Tibial artery (tissue), 4 donors: ENCODE measurements at regions not wholly inside any gene's neighbourhood (a gene's known extent, or its start where the extent isn't known, plus 50 kb on each side); places are given as distances from the start of the nearest gene placed in this dataset.

ENCODE experiments used
- DNase-seq, 2 donors: peaks; one replicate each; pipeline ENCODE4 v3.0.0-alpha.2; 2019
- H3K27ac ChIP-seq, 2 donors: fragments of 200-600 bp; sonication (generic) in 1 of 2; 1 replicate in 1 of 2; 2 replicates in 1 of 2; pipeline ENCODE4 v1.5.1; 2018 to 2019; ENCODE audit warnings: mild to moderate bottlenecking in 1 of 2
- H3K27me3 ChIP-seq, 2 donors: fragments of 200-600 bp; sonication (generic) in 1 of 2; one replicate each; pipeline versions ENCODE4 v1.5.1 to v1.6.0; 2016 to 2019
- H3K36me3 ChIP-seq, 3 donors: fragments of 200-600 bp; sonication (generic) in 2 of 3; one replicate each; pipeline ENCODE4 v1.5.1; 2016 to 2019; ENCODE audit warnings: mild to moderate bottlenecking in 2 of 3
- H3K4me1 ChIP-seq, 4 donors: fragments of 200-600 bp; sonication (generic) in 2 of 4; 1 replicate in 3 of 4; 2 replicates in 1 of 4; pipeline ENCODE4 v1.5.1; 2016 to 2019
- H3K4me3 ChIP-seq, 2 donors: fragments of 200-600 bp; sonication (generic) in 1 of 2; 1 replicate in 1 of 2; 2 replicates in 1 of 2; pipeline ENCODE4 v1.5.1; 2018 to 2019; ENCODE audit warnings: mild to moderate bottlenecking in 2 of 2
- H3K9me3 ChIP-seq, 3 donors: fragments of 200-600 bp; sonication (generic) in 1 of 3; one replicate each; pipeline ENCODE4 v1.5.1; 2016 to 2019
- CTCF ChIP-seq, 2 experiments: fragments of 200-600 bp in 1 of 2; fragments of 450-650 bp in 1 of 2; IDR thresholded peaks; one replicate each; pipeline ENCODE4 v1.5.1; 2017 to 2019; ENCODE audit warnings: antibody characterized with exemption in 2 of 2, mild to moderate bottlenecking in 1 of 2, moderate library complexity in 1 of 2
- intact Hi-C: fragments of 100-400 bp; cut with DNase I; formaldehyde crosslinking; loops from one replicate; pipeline ENCODE4 v1.15.0; 2023; ENCODE audit warnings: low total_unique reads

GRCh38 chr16:9177861-9178260 lies 86.4 kb downstream of the HAPSTR1 start:
- DNase-seq: no peak
- H3K4me3 ChIP-seq: no peak overlapping the region

GRCh38 chr16:9183682-9184353 lies 92.4 kb downstream of the HAPSTR1 start:
- intact Hi-C loops: no loop called here
- H3K27me3 ChIP-seq: no peaks in the 10 kb centered on the region
- no peaks in the 10 kb centered on the region for H3K36me3 ChIP-seq
- H3K27ac ChIP-seq: no peak overlapping the region
- no peak for TF ChIP-seq CTCF (IDR thresholded peaks at IDR 0.05)
- H3K9me3 ChIP-seq: no peaks in the 10 kb centered on the region
- no peaks in the 10 kb centered on the region for H3K4me1 ChIP-seq
- DNase-seq: no peak
- no peak overlapping the region for H3K4me3 ChIP-seq

More at GRCh38 chr16:9177861-9178260, 86.4 kb downstream of the HAPSTR1 start:
- no peaks in the 10 kb centered on the region for H3K27me3 ChIP-seq
- intact Hi-C loops: no loop called here
- no peaks in the 10 kb centered on the region for H3K36me3 ChIP-seq
- H3K9me3 ChIP-seq: no peaks in the 10 kb centered on the region
- no peak for TF ChIP-seq CTCF (IDR thresholded peaks at IDR 0.05)
- no peaks in the 10 kb centered on the region for H3K4me1 ChIP-seq
- no peak overlapping the region for H3K27ac ChIP-seq

- no peak for DNase-seq
- TF ChIP-seq CTCF (IDR thresholded peaks at IDR 0.05): no peak
- H3K4me1 ChIP-seq: no peaks in the 10 kb centered on the region
Observed at GRCh38 chr16:9184354-9184690, 92.9 kb downstream of the HAPSTR1 start.

GRCh38 chr16:9185381-9185780 lies 93.9 kb downstream of the HAPSTR1 start:
- no peak for TF ChIP-seq CTCF (IDR thresholded peaks at IDR 0.05)
- DNase-seq: no peak
- Histone ChIP-seq H3K27ac (no peak overlapping the region), H3K36me3 (no peaks in the 10 kb centered on the region), H3K9me3 (no peaks in the 10 kb centered on the region), H3K27me3 (no peaks in the 10 kb centered on the region), H3K4me3 (no peak overlapping the region), H3K4me1 (no peaks in the 10 kb centered on the region)
- intact Hi-C loops: no loop called here

More at GRCh38 chr16:9184354-9184690, 92.9 kb downstream of the HAPSTR1 start:
- no peaks in the 10 kb centered on the region for H3K27me3 ChIP-seq
- no peaks in the 10 kb centered on the region for H3K36me3 ChIP-seq
- intact Hi-C loops: no loop called here
- H3K9me3 ChIP-seq: no peaks in the 10 kb centered on the region
- H3K4me3 ChIP-seq: no peak overlapping the region
- H3K27ac ChIP-seq: no peak overlapping the region

- no peak for TF ChIP-seq CTCF (IDR thresholded peaks at IDR 0.05)
- H3K27ac ChIP-seq: no peak overlapping the region
- H3K4me3 ChIP-seq: no peak overlapping the region
- H3K4me1 ChIP-seq: no peaks in the 10 kb centered on the region
- H3K36me3 ChIP-seq: no peaks in the 10 kb centered on the region
- H3K27me3 ChIP-seq: no peaks in the 10 kb centered on the region
- H3K9me3 ChIP-seq: no peaks in the 10 kb centered on the region
- intact Hi-C loops: no loop called here
- DNase-seq: no peak
Observed at GRCh38 chr16:9186061-9186460, 94.6 kb downstream of the HAPSTR1 start.

GRCh38 chr16:9188721-9189120 lies 97.3 kb downstream of the HAPSTR1 start:
- no peak overlapping the region for H3K4me3 ChIP-seq
- H3K9me3 ChIP-seq: no peaks in the 10 kb centered on the region
- intact Hi-C loops: no loop called here
- no peaks in the 10 kb centered on the region for H3K4me1 ChIP-seq
- DNase-seq: no peak
- H3K27me3 ChIP-seq: no peaks in the 10 kb centered on the region
- no peak overlapping the region for H3K27ac ChIP-seq
- TF ChIP-seq CTCF (IDR thresholded peaks at IDR 0.05): no peak
- no peaks in the 10 kb centered on the region for H3K36me3 ChIP-seq
